ENCODE measurements at regions not wholly inside any gene's neighbourhood (a gene's known extent, or its start where the extent isn't known, plus 50 kb on each side); places are given as distances from the start of the nearest gene placed in this dataset.

DNA sequence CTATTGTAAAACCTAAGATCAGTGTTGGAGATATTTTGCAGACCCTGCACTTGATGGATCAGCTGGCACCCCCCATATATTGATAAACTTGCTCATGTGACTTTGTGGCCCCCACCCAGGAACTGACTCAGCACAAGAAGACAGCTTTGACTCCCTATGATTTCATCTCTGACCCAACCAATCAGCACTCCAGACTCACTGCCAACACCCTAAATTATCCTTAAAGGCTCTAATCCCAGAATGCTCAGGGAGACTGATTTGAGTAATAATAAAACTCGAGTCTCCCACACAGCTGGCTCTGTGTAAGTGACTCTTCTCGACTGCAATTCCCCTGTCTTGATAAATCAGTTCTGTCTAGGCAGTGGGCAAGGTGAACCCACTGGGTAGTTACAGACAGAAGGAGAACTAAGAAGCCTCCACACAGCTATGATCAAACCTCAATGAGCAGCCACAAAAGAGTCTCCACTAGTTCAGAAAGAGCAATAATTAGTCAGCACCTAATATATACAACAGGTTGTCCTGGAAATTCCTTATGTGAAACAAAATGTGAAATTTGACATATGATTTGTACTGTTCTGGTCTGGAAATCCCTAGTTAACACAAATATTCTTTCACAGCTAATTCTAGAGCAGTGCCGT is 52.2 kb downstream of the ACTL7B start:
- H3K27ac ChIP-seq, result no peak overlapping the region
- TF ChIP-seq POLR2A (IDR thresholded peaks at IDR 0.05), result no peak
- no peak for TF ChIP-seq EP300 (IDR thresholded peaks at IDR 0.05)
- TF ChIP-seq, protein P1, sequence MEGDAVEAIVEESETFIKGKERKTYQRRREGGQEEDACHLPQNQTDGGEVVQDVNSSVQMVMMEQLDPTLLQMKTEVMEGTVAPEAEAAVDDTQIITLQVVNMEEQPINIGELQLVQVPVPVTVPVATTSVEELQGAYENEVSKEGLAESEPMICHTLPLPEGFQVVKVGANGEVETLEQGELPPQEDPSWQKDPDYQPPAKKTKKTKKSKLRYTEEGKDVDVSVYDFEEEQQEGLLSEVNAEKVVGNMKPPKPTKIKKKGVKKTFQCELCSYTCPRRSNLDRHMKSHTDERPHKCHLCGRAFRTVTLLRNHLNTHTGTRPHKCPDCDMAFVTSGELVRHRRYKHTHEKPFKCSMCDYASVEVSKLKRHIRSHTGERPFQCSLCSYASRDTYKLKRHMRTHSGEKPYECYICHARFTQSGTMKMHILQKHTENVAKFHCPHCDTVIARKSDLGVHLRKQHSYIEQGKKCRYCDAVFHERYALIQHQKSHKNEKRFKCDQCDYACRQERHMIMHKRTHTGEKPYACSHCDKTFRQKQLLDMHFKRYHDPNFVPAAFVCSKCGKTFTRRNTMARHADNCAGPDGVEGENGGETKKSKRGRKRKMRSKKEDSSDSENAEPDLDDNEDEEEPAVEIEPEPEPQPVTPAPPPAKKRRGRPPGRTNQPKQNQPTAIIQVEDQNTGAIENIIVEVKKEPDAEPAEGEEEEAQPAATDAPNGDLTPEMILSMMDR (IDR thresholded peaks at IDR 0.05), result no peak
- H3K36me3 ChIP-seq, result no peaks in the 10 kb centered on the region
- no peak for DNase-seq
- H3K4me3 ChIP-seq, result no peak overlapping the region
- no peaks in the 10 kb centered on the region for H3K9me3 ChIP-seq
- 29 to 39% (median 30%) methylated on average over 3 of the region's 3 CpGs for WGBS, 3 donors
- intact Hi-C loops (cut with DNase I), result no loop called here
- H3K27me3 ChIP-seq, result no peaks in the 10 kb centered on the region
- H3K4me1 ChIP-seq (ENCODE audit: insufficient read depth), result no peaks in the 10 kb centered on the region

DNA sequence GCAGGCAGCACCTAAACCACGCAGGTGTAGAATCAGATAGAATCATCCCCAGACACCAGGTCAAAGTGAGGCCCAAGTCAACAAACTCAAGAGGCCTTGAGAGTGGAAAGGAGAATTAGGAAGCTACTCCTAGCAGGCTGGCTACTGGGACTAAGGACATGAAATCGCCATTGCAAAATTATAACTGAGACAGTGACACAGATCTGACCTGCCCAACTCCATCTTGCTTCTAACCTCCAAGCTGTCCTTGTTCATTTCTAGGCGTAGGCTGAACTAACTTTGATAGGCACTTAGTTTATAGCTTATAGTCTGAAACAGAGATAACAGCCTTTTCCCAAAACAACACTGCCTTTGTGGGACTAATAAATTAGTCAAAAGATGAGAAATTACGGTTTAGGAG is 52.8 kb downstream of the ACTL7B start:
- DNase-seq, result no peak
- H3K27me3 ChIP-seq, result no peaks in the 10 kb centered on the region
- H3K4me1 ChIP-seq (ENCODE audit: insufficient read depth), result no peaks in the 10 kb centered on the region
- WGBS, 3 donors, result 42 to 63% (median 61%) methylated on average over 4 of the region's 4 CpGs
- no peak overlapping the region for H3K27ac ChIP-seq
- no peak overlapping the region for H3K4me3 ChIP-seq
- H3K36me3 ChIP-seq, result no peaks in the 10 kb centered on the region
- TF ChIP-seq EP300 (IDR thresholded peaks at IDR 0.05), result no peak
- TF ChIP-seq, protein P1 (IDR thresholded peaks at IDR 0.05), result no peak
- no peak for TF ChIP-seq POLR2A (IDR thresholded peaks at IDR 0.05)
- H3K9me3 ChIP-seq, result no peaks in the 10 kb centered on the region
- intact Hi-C loops (cut with DNase I), result no loop called here

DNA sequence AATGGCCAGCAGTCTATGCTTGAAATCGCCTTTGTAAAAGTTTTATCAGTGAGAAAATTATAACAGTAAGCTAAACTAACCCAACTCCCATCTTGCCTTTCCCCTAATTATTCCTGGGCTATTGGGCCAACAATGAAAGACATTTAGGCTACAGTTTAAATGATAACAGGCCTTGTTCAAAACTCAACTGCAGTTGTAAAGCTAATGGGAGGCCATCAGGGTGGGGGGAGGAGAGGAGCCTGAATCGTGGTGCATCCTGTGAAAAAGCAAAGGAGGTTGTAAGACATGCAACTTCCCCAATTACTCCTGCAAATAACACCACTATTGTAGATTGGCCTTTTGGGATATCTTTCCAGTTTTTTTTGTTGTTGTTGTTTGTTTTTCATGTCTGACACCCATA is 53.8 kb downstream of the ACTL7B start:
- no peak overlapping the region for H3K4me3 ChIP-seq
- H3K4me1 ChIP-seq (ENCODE audit: insufficient read depth), result no peaks in the 10 kb centered on the region
- DNase-seq, result no peak
- H3K36me3 ChIP-seq, result no peaks in the 10 kb centered on the region
- H3K9me3 ChIP-seq, result no peaks in the 10 kb centered on the region
- H3K27ac ChIP-seq, result no peak overlapping the region
- intact Hi-C loops (cut with DNase I), result no loop called here
- H3K27me3 ChIP-seq, result no peaks in the 10 kb centered on the region
- TF ChIP-seq POLR2A (IDR thresholded peaks at IDR 0.05) (no peak), EP300 (IDR thresholded peaks at IDR 0.05) (no peak)
- TF ChIP-seq, protein P1 (IDR thresholded peaks at IDR 0.05), result no peak
- 11 to 35% (median 16%) methylated on average over 2 of the region's 2 CpGs for WGBS, 3 donors

DNA sequence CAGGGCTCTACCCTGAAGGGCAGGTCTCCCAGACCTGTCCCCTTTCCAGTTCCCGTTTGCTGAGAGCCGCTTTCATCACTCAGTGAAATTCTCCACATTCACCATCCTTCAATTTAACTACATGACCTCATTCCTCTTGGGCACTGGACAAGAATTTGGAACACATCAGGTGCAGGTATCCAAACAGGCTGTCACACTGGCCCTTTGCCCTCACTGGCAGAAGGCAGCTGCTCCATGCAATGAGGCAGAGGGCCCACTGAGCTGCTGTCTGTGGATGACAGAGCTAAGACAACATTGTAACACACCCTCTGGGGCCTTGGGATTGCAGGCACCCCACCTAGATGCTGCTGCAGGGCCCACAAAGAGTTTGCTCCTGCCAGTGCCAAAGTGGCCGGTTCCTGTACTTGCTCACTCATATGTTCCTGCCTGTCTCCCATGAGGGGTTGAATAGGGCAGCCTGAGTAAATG is 55.1 kb downstream of the ACTL7B start:
- Histone ChIP-seq H3K27me3 (no peaks in the 10 kb centered on the region), H3K4me1 (ENCODE audit: insufficient read depth) (no peaks in the 10 kb centered on the region), H3K27ac (no peak overlapping the region), H3K36me3 (no peaks in the 10 kb centered on the region), H3K4me3 (no peak overlapping the region), H3K9me3 (no peaks in the 10 kb centered on the region)
- intact Hi-C loops (cut with DNase I), result no loop called here
- WGBS, 3 donors, result 79 to 82% (median 81%) methylated on average over 3 of the region's 3 CpGs
- TF ChIP-seq, protein P1 (IDR thresholded peaks at IDR 0.05), result no peak
- TF ChIP-seq EP300 (IDR thresholded peaks at IDR 0.05) (no peak), POLR2A (IDR thresholded peaks at IDR 0.05) (no peak)
- no peak for DNase-seq
